HCT116 (cell line): ENCODE measurements at regions not wholly inside any gene's neighbourhood (a gene's known extent, or its start where the extent isn't known, plus 50 kb on each side); places are given as distances from the start of the nearest gene placed in this dataset.

Experiments
- ATAC-seq: fragments of 200-7000 bp; cut with Tn5 transposase; 2 replicates; pipeline ENCODE4 v1.9.1; 2020; ENCODE audit warnings: mild to moderate bottlenecking, moderate library complexity
- BruUV-seq: library from RNA; stranded (reverse); fragments of 400-500 nt; replicated peaks from 2 replicates; lab custom pipeline; 2021; lab: Mats Ljungman, UMichigan
- CTCF ChIA-PET: fragments of 300-600 bp; sonication (Branson Sonifier 250); formaldehyde crosslinking; loops from one replicate; lab custom pipeline; 2021; ENCODE audit warnings: antibody characterized with exemption; lab: Charles Lee
- POLR2A ChIA-PET: fragments of 300-600, 350-600 bp; sonication (Branson Sonifier 250); formaldehyde crosslinking; loops from one replicate; lab custom pipeline; 2021; ENCODE audit warnings: antibody characterized with exemption; lab: Charles Lee
- RAD21 ChIA-PET, 2 experiments: fragments of 300-600 bp; sonication (Branson Sonifier 250); formaldehyde crosslinking; loops; one replicate each; lab custom pipeline; 2023; ENCODE audit warnings: low total read pairs in 2 of 2; ENCODE audit not compliant: uncharacterized antibody in 2 of 2, unreplicated experiment in 2 of 2, low non-redundant PET in 1 of 2; lab: Charles Lee
- DNase-seq: peaks from one replicate; pipeline ENCODE4 v3.0.0-alpha.2; 2010; ENCODE audit warnings: low read depth, low spot score
- H2AFZ ChIP-seq: fragments of 200-600 bp; shearing (Covaris generic), sonication (generic); 2 replicates; pipeline ENCODE4 v1.6.1; 2017; ENCODE audit warnings: low read depth, mixed run types, mixed read lengths, antibody characterized with exemption, low read length; ENCODE audit not compliant: poor library complexity, severe bottlenecking
- H3K27ac ChIP-seq: 2 replicates; pipeline ENCODE4 v1.5.1; 2012; ENCODE audit warnings: low read depth, low read length
- H3K27me3 ChIP-seq: fragments of 200-600 bp; sonication (generic); 2 replicates; pipeline ENCODE4 v1.6.1; 2016; ENCODE audit warnings: mixed run types, low read length, mixed read lengths; ENCODE audit not compliant: insufficient read depth
- H3K36me3 ChIP-seq, 2 experiments: fragments of 200-500 bp in 1 of 2; fragments of 200-600 bp in 1 of 2; sonication (Bioruptor generic) in 1 of 2; sonication (generic) in 1 of 2; 2 replicates each; pipeline versions ENCODE4 v1.5.1 to v1.6.1; 2014 to 2016; ENCODE audit warnings: low read length in 2 of 2, inconsistent platforms in 1 of 2, mixed read lengths in 1 of 2, mixed run types in 1 of 2; ENCODE audit not compliant: insufficient read depth in 2 of 2, control insufficient read depth in 1 of 2
- H3K4me1 ChIP-seq, 2 experiments: fragments of 200-600 bp in 1 of 2; sonication (generic) in 1 of 2; 2 replicates each; pipeline versions ENCODE4 v1.5.1 to v1.6.1; 2012 to 2017; ENCODE audit warnings: low read length in 2 of 2, inconsistent platforms in 1 of 2, mild to moderate bottlenecking in 1 of 2, mixed read lengths in 1 of 2, mixed run types in 1 of 2, moderate library complexity in 1 of 2; ENCODE audit not compliant: insufficient read depth in 2 of 2, control insufficient read depth in 1 of 2
- H3K4me2 ChIP-seq: fragments of 200-600 bp; sonication (generic); 2 replicates; pipeline ENCODE4 v1.6.1; 2017; ENCODE audit warnings: mixed run types, low read length, mixed read lengths
- H3K4me3 ChIP-seq, 2 experiments: fragments of 200-600 bp in 1 of 2; sonication (generic) in 1 of 2; replicated peaks in 1 of 2; 2 replicates each; pipeline ENCODE4 v1.5.1; 2011 to 2016; ENCODE audit warnings: low read length in 2 of 2, control low read depth in 1 of 2, low read depth in 1 of 2, mild to moderate bottlenecking in 1 of 2, mixed read lengths in 1 of 2, mixed run types in 1 of 2
- H3K79me2 ChIP-seq: fragments of 200-600 bp; sonication (generic); 2 replicates; pipeline ENCODE4 v1.6.1; 2017; ENCODE audit warnings: mild to moderate bottlenecking, mixed run types, low read length, moderate library complexity, mixed read lengths; ENCODE audit not compliant: insufficient read depth
- H3K9ac ChIP-seq: fragments of 200-600 bp; sonication (generic); 2 replicates; pipeline ENCODE4 v1.6.1; 2016; ENCODE audit warnings: low read length, mixed read lengths
- H3K9me2 ChIP-seq: fragments of 200-600 bp; sonication (generic), shearing (Covaris generic); 2 replicates; pipeline ENCODE4 v1.6.1; 2017; ENCODE audit warnings: mixed run types, mild to moderate bottlenecking, moderate library complexity; ENCODE audit not compliant: insufficient read depth
- H3K9me3 ChIP-seq, 2 experiments: fragments of 200-500 bp in 1 of 2; fragments of 200-600 bp in 1 of 2; sonication (Bioruptor generic) in 1 of 2; sonication (generic) in 1 of 2; 2 replicates each; pipeline ENCODE4 v1.6.1; 2014 to 2017; ENCODE audit warnings: low read length in 2 of 2, mixed read lengths in 2 of 2, inconsistent platforms in 1 of 2, low read depth in 1 of 2, mild to moderate bottlenecking in 1 of 2, mixed run types in 1 of 2, moderate library complexity in 1 of 2; ENCODE audit not compliant: control insufficient read depth in 1 of 2, insufficient read depth in 1 of 2
- H4K20me1 ChIP-seq: fragments of 200-600 bp; sonication (generic), shearing (Covaris generic); 2 replicates; pipeline ENCODE4 v1.6.1; 2017; ENCODE audit warnings: mixed run types, mild to moderate bottlenecking, moderate library complexity; ENCODE audit not compliant: insufficient read depth
- CEBPB ChIP-seq: IDR thresholded peaks from 2 replicates; pipeline ENCODE4 v1.6.1; 2012; ENCODE audit warnings: low read depth
- EGR1 ChIP-seq: IDR thresholded peaks from 2 replicates; pipeline ENCODE4 v1.6.1; 2012; ENCODE audit warnings: low read depth
- EZH2phosphoT487 ChIP-seq: fragments of 200-600 bp; IDR thresholded peaks from 2 replicates; pipeline ENCODE4 v1.6.1; 2018; ENCODE audit warnings: antibody characterized with exemption, borderline replicate concordance
- FOSL1 ChIP-seq: IDR thresholded peaks from 2 replicates; pipeline ENCODE4 v1.6.1; 2012; ENCODE audit warnings: low read depth
- JUND ChIP-seq: IDR thresholded peaks from 2 replicates; pipeline ENCODE4 v1.6.1; 2012
- POLR2A ChIP-seq: IDR thresholded peaks from 2 replicates; pipeline ENCODE4 v1.7.0; 2011; ENCODE audit warnings: borderline replicate concordance; ENCODE audit not compliant: insufficient read depth, insufficient read length; ENCODE audit errors: extremely low read depth
- POLR2AphosphoS5 ChIP-seq: IDR thresholded peaks from 2 replicates; pipeline ENCODE4 v1.6.1; 2011; ENCODE audit warnings: mild to moderate bottlenecking, low read depth, low read length, moderate library complexity
- REST ChIP-seq: IDR thresholded peaks from 2 replicates; pipeline ENCODE4 v1.6.1; 2012; ENCODE audit warnings: low read depth
- SIN3A ChIP-seq: IDR thresholded peaks from 2 replicates; pipeline ENCODE4 v1.6.1; 2012; ENCODE audit warnings: low read depth
- SP1 ChIP-seq: IDR thresholded peaks from 2 replicates; pipeline ENCODE4 v1.6.1; 2012; ENCODE audit warnings: low read depth
- SRF ChIP-seq: IDR thresholded peaks from 2 replicates; pipeline ENCODE4 v1.6.1; 2012; ENCODE audit warnings: low read depth
- TCF7L2 ChIP-seq: IDR thresholded peaks from 2 replicates; pipeline ENCODE4 v1.7.0; 2011; ENCODE audit warnings: borderline replicate concordance, inconsistent platforms; ENCODE audit not compliant: insufficient read depth, insufficient read length; ENCODE audit errors: extremely low read depth
- YY1 ChIP-seq: IDR thresholded peaks from 2 replicates; pipeline ENCODE4 v1.6.1; 2011; ENCODE audit warnings: low read length, low read depth, moderate library complexity, mild to moderate bottlenecking; ENCODE audit not compliant: insufficient replicate concordance; ENCODE audit errors: extremely low read depth
- ZFX ChIP-seq: fragments of 450-650 bp; IDR thresholded peaks from 2 replicates; pipeline ENCODE4 v1.6.1; 2017
- intact Hi-C: fragments of 100-400 bp; cut with micrococcal nuclease; formaldehyde crosslinking; loops from 2 replicates; pipeline ENCODE4 v1.10.0; 2022

DNA sequence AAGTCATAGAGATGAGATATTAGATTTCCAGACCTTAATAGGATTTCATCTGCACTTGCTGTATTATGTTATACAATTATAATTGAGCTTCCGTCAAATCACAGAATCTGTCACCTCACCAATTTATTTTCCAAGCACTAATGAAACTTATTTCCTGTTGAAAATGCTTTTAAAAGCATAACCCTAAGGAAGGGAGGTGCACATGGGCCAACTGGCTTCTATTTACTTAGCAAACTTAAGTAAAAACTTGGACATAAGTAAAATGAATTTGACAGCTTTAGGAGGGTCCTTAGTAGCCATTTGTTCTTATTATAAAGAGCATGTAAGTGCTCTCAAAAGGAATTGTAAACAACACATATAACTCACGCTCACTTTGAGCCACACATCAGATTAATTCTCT lies 462.2 kb upstream of the TMPO start (continued):
- TF ChIP-seq YY1 (no peak), FOSL1 (no peak), JUND (no peak), SRF (no peak), POLR2A (no peak)

DNA sequence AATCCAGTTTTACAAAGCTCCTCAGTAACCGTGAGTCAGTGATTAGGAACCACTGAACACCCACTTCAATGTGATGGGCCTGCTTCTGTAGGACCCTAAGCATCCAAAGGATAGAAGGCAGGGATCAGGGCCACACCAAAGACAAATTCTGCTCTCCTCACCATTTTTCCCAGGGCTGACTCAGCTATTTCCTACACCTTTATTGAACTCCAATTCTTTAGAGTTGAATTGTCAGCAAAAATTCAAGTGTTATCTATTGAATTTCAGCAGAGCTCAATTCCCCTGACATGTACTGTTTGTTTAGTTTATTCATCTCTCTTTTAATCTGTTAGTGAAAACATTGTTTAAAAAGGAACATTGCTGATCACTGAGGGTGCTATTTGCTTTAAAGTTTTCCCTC lies 457.7 kb upstream of the TMPO start:
- Histone ChIP-seq H3K27me3 (peaks cover 4% of the 10 kb centered on the region; the same call in 1 of the 2 replicates), H3K9ac (no peak overlapping the region), H3K9me3 (no peaks in the 10 kb centered on the region), H3K36me3 (no peaks in the 10 kb centered on the region), H2AFZ (no peak overlapping the region), H3K27ac (no peak overlapping the region), H3K4me1 (no peaks in the 10 kb centered on the region), H3K79me2 (no peaks in the 10 kb centered on the region), H4K20me1 (no peaks in the 10 kb centered on the region), H3K4me2 (no peak overlapping the region), H3K9me2 (no peaks in the 10 kb centered on the region), H3K4me3 (no peak overlapping the region)
- ChIA-PET POLR2A (no interaction called here), CTCF (no interaction called here), RAD21 (no interaction called here)
- DNase-seq (no peak), ATAC-seq (no peak)
- TF ChIP-seq POLR2AphosphoS5 (no peak), EZH2phosphoT487 (no peak), CEBPB (no peak), SP1 (no peak), REST (no peak), ZFX (no peak), TCF7L2 (no peak), SIN3A (no peak), SRF (no peak), EGR1 (no peak)
- BruUV-seq: no TSS peak
- intact Hi-C loops: no loop called here
